ENCODE measurements at regions not wholly inside any gene's neighbourhood (a gene's known extent, or its start where the extent isn't known, plus 50 kb on each side); places are given as distances from the start of the nearest gene placed in this dataset.

- DNase-seq (ENCODE audit: low read depth in 2 of 2): no peak
Measured at GRCh38 chr20:58001381-58001780, 227.1 kb downstream of the ANKRD60 start.

- DNase-seq (ENCODE audit: low read depth in 2 of 2): no peak
Measured at GRCh38 chr20:58000861-58001260, 227.6 kb downstream of the ANKRD60 start.

- no peak for DNase-seq (ENCODE audit: low read depth in 2 of 2)
Measured at GRCh38 chr20:57999465-58000111, 228.9 kb downstream of the ANKRD60 start.

GRCh38 chr20:57998981-57999464 lies 229.4 kb downstream of the ANKRD60 start:
- DNase-seq (ENCODE audit: low read depth in 2 of 2): no peak

- no peak for DNase-seq (ENCODE audit: low read depth in 2 of 2)
Measured at GRCh38 chr20:57998276-57998675, 230.2 kb downstream of the ANKRD60 start.

GRCh38 chr20:57996936-57997890 lies 231.2 kb downstream of the ANKRD60 start:
- no peak for DNase-seq (ENCODE audit: low read depth in 2 of 2)

- no peak for DNase-seq (ENCODE audit: low read depth in 2 of 2)
Measured at GRCh38 chr20:57996465-57996864, 232.0 kb downstream of the ANKRD60 start.

DNA sequence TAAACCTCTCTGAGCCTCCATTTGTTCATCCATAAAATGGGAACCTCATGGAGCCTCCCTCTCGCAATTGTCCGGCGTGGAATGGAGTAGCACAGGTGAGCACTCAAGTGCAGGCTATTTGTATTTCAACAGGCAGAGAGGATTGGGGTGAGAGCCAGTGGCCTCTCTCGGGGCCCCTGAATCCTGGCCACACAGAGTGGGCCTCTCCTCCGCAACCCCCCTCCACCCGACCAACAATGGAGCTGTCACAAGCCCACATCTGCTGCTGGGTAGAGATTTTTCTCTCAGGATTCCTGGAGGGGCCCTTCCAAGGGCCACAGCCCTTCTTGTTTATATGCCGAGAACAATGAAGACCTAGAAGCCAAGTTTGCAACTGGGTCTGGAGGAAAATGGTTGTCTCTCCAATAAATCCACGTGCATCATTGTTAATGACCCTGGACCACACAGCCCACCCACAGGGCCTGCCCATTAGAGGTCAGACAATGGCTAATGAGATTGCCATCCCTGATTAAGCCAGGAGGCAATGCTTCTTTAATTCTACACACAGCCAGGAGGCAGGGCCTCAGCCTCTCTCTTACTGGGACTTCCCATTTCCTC lies 233.0 kb downstream of the ANKRD60 start:
- DNase-seq (ENCODE audit: low read depth in 2 of 2): no peak

DNA sequence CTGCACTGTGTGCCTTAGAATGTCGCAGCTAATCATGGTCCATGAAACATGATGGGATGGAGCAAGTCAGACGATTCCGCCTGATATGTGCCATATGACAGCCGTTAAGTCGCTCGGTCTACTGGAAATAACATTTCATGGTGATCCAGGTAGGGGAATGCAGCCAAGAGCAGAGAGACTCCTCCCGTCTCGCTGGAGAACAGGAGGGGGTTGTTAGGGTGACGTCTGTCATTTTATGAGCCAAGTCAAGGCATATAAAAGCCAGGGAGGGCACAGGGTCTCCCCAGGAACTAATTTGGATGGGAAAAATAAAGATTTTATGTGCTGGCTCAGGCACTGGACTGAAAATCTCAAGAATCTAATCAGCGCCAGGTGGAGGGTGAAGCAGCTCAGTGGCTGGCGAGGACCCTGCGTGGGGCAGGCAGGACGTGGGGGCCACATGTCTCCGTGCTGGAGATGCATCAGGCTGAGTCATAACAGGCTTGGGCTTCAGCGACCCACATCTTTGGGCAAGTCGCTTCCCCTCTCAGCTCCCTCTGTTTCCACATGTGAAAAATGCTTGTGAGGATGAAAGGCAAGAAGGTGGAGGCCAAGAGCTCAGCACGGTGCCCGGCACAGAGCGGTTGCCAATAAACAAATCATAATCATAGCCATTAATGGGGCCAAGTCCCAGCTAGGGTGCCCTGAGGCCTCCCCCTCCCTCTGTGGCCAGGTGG lies 234.6 kb downstream of the ANKRD60 start:
- no peak for DNase-seq (ENCODE audit: low read depth in 2 of 2)

GRCh38 chr20:57991211-57991881 lies 237.1 kb downstream of the ANKRD60 start:
- DNase-seq (ENCODE audit: low read depth in 2 of 2): no peak

GRCh38 chr20:57990396-57990987 lies 238.0 kb downstream of the ANKRD60 start:
- no peak for DNase-seq (ENCODE audit: low read depth in 2 of 2)

DNA sequence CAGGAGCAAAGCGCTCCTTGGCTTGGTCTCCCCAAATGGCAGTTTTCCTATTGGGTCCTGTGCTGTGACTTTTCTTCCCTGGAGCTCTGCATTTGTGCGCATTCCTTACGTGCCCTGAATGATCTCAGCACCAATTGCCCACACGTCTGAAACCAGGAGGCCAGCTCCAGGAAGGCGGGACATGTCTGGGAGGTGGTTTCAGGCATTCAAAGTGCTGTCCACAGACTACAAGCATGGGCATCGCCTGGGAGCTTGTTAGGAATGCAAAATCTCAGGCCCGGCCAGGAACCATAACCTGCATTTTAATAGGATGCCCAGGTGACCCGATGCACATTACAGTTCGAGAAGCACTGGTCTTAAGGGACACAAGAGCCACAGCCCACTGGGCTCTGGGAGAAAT lies 239.6 kb downstream of the ANKRD60 start:
- DNase-seq (ENCODE audit: low read depth in 2 of 2): no peak

DNA sequence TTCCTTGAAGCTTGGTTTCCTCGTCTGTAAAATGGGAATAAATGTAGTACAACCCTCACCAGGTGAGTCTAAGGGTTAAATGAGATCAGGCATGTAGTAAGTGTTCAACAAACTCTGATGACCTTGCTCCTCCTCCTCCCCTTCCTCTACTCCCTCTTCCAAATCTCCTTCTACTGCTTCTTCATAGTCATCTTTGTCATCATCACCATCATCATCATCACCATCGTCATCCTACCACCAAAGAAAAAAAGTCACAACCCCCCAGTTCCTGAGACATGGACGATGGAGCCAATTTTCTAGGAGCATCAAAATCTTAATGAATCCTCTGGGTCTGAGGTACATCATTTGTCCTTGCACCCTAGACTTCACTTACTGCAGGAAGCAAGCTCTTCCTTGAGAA lies 240.0 kb downstream of the ANKRD60 start:
- DNase-seq (ENCODE audit: low read depth in 2 of 2): no peak

DNA sequence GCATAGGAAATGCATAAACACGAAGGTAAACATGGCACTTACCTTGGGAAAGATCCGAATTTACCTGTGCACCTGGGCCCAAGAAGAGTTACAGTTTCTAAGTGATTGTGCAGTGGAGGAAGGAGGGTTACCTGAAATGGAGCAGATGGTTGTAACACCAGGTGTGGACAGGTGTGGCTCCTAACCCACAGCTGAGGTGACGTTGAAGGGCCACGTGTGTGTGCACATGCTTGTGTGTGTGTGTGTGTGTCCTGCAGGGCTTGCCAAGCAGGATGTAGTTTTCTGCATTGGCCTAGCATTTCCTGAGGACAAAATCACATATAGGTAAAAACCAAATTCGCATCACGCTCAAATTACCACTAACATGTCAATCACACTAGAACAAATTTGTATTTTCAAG lies 240.8 kb downstream of the ANKRD60 start:
- no peak for DNase-seq (ENCODE audit: low read depth in 2 of 2)

GRCh38 chr20:57986666-57987065 lies 241.8 kb downstream of the ANKRD60 start:
- no peak for DNase-seq (ENCODE audit: low read depth in 2 of 2)

- DNase-seq (ENCODE audit: low read depth in 2 of 2): no peak
Measured at GRCh38 chr20:57985278-57985677, 243.2 kb downstream of the ANKRD60 start.

GRCh38 chr20:57983082-57983481 lies 245.4 kb downstream of the ANKRD60 start:
- no peak for DNase-seq (ENCODE audit: low read depth in 2 of 2)

GRCh38 chr20:57980506-57980905 lies 247.9 kb downstream of the ANKRD60 start:
- DNase-seq (ENCODE audit: low read depth in 2 of 2): no peak

DNA sequence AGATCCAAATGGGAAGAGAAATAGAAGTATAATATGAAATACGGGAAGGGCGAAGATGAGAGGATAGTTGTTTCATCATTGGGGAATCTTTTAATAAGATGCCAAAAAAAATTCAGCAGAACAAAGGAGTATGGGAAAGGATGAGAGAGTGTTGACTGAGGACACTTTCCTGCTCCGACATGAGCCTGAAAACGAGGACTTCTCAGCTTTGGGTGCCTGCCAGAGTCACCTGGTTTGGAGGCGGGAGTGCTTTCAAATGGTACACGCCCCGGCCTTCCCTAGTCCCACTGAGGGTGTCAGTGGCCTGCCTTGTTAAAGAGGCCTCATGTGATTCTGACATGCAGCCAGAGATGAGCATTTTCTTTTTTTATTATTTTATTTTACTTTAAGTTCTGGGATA lies 250.9 kb downstream of the ANKRD60 start:
- DNase-seq (ENCODE audit: low read depth in 2 of 2): no peak

DNA sequence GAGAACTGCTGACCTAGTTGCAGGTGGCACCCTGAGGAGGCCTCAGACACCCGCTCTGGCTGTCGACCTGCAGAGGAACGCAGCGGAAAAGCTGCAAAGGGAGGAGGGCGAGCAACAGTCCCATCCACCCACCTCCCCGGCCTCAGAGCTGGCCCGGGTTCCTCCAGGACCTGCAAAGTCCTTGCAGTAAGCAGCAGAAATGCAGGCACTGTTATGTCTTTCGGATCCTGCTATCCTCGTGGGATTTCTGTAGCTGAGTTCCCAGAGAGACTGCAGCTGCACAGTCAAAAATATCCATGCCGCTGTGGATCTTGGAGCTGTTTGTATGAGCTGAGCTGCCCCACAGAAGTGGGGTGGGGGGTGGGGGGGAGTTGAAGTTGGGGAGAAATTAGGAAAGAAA lies 251.3 kb downstream of the ANKRD60 start:
- no peak for DNase-seq (ENCODE audit: low read depth in 2 of 2)

DNA sequence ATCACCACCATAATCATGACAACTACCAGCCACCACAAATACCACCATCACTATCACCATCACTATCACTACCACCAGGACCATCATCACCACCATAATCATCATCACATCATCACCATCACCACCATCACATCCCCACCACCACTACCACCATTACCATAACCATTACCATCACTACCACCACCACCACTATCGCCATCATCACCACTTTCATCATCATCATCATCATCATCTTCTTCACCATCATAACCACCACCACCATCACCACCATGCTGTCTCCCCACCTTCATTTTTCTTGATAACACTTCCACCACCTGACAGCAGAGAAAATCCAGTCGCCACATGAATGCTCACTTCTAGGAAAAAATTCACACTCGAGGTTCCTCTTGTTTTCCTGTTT lies 253.6 kb downstream of the ANKRD60 start:
- DNase-seq (ENCODE audit: low read depth in 2 of 2): no peak

Data from stimulated activated CD8-positive, alpha-beta memory T cell treated with anti-CD3 and anti-CD28 coated beads, Interleukin-15, amount 100 ng/mL, for 4 hours (primary cell).